ENCODE measurements at regions not wholly inside any gene's neighbourhood (a gene's known extent, or its start where the extent isn't known, plus 50 kb on each side); places are given as distances from the start of the nearest gene placed in this dataset.

- FAIRE-seq (no peak), DNase-seq (ENCODE audit: low read depth, low spot score) (no peak), ATAC-seq (peak; percentile 3)
- WGBS (ENCODE audit: insufficient coverage, insufficient replicate concordance, low lambda C conversion rate, missing lambda C conversion rate): 17% methylated on average over 3 of the region's 3 CpGs
- SMC1A ChIA-PET (ENCODE audit: uncharacterized antibody, unreplicated experiment): interaction anchor here (0.7 to 3.8 kb wide), 14 partner anchors 8 to 315 kb away, joined by 3 to 26 read pairs (median 5); no protein-coding TSS in a partner anchor
- Histone ChIP-seq H3K9me3 (replicated peaks; ENCODE audit: control insufficient read depth, insufficient read depth, low read length) (no peaks in the 10 kb centered on the region; the same call in 2 of the 3 replicates), H3K27me3 (replicated peaks in 1 of 2; ENCODE audit: control insufficient read depth in 2 of 2, insufficient read depth in 2 of 2, low read length in 1 of 2) (no peaks in the 10 kb centered on the region), H3K79me2 (ENCODE audit: control insufficient read depth, insufficient read depth, low read length) (no peaks in the 10 kb centered on the region), H4K20me1 (ENCODE audit: control insufficient read depth, insufficient read depth) (no peaks in the 10 kb centered on the region), H3K4me3 (no peak overlapping the region), H2AFZ (ENCODE audit: control insufficient read depth, low read depth, low read length) (no peak overlapping the region), H3K9ac (ENCODE audit: control insufficient read depth, insufficient read depth, low read length) (no peak overlapping the region), H3K36me3 (ENCODE audit: control insufficient read depth in 2 of 2, insufficient read depth in 2 of 2, low read length in 1 of 2) (no peaks in the 10 kb centered on the region), H3K27ac (ENCODE audit: control insufficient read depth, insufficient read depth) (no peak overlapping the region), H3K4me1 (ENCODE audit: control insufficient read depth, insufficient read depth, low read length) (peaks cover 52% of the 10 kb centered on the region), H3K4me2 (ENCODE audit: control insufficient read depth, insufficient read depth) (peak overlapping the region; percentile 35; the same call in 1 of the 2 replicates)
- CTCF ChIA-PET: interaction anchor here (0.7 to 1.9 kb wide), 5 partner anchors 18 to 315 kb away, joined by 3 to 9 read pairs (median 4); no protein-coding TSS in a partner anchor
- POLR2A ChIA-PET: no interaction called here
- TF ChIP-seq RAD51 (IDR thresholded peaks at IDR 0.05) (no peak), RUNX3 (IDR thresholded peaks at IDR 0.05; ENCODE audit: low read length) (0 out of 2 replicates have a peak, but pooled peaks have one; percentile 8)
- BruUV-seq (replicated peaks): no TSS peak
- RAD21 ChIA-PET (ENCODE audit: unreplicated experiment): interaction anchor here (0.7 to 2.3 kb wide), 7 partner anchors 17 to 153 kb away, joined by 3 to 9 read pairs (median 4); partner anchors contain the start of gene ATP2B1
- intact Hi-C loops (cut with micrococcal nuclease; ENCODE audit: unreplicated experiment): loop anchor here (2.0 to 5.0 kb wide), 2 partner anchors 92 to 316 kb away; no protein-coding TSS in a partner anchor
- in situ Hi-C loops (cut with MboI): loop anchor here (5.0 kb wide), 1 partner anchor 96 kb away; no protein-coding TSS in a partner anchor
These were observed 150.1 kb upstream of the ATP2B1 start for GRCh38 chr12:89858718-89859117.

- peak overlapping the region; percentile 36; the same call in 1 of the 2 replicates for H3K27ac ChIP-seq (ENCODE audit: control insufficient read depth, insufficient read depth)
- no peak overlapping the region for H2AFZ ChIP-seq (ENCODE audit: control insufficient read depth, low read depth, low read length)
- no peaks in the 10 kb centered on the region for H4K20me1 ChIP-seq (ENCODE audit: control insufficient read depth, insufficient read depth)
- no peaks in the 10 kb centered on the region for H3K27me3 ChIP-seq (replicated peaks in 1 of 2; ENCODE audit: control insufficient read depth in 2 of 2, insufficient read depth in 2 of 2, low read length in 1 of 2)
- no peaks in the 10 kb centered on the region for H3K36me3 ChIP-seq (ENCODE audit: control insufficient read depth in 2 of 2, insufficient read depth in 2 of 2, low read length in 1 of 2)
- in situ Hi-C loops (cut with MboI) (loop anchor here (5.0 kb wide), 1 partner anchor 95 kb away; no protein-coding TSS in a partner anchor), intact Hi-C loops (cut with micrococcal nuclease; ENCODE audit: unreplicated experiment) (loop anchor here (1.0 to 5.0 kb wide), 4 partner anchors 32 to 315 kb away; no protein-coding TSS in a partner anchor)
- peaks cover 48% of the 10 kb centered on the region for H3K4me1 ChIP-seq (ENCODE audit: control insufficient read depth, insufficient read depth, low read length)
- DNase-seq (ENCODE audit: low read depth, low spot score) (no peak), ATAC-seq (peak; percentile 57), FAIRE-seq (no peak)
- H3K79me2 ChIP-seq (ENCODE audit: control insufficient read depth, insufficient read depth, low read length): no peaks in the 10 kb centered on the region
- H3K4me3 ChIP-seq: 0 out of 2 replicates have a peak overlapping the region, but pooled peaks have one; percentile 24
- H3K4me2 ChIP-seq (ENCODE audit: control insufficient read depth, insufficient read depth): peak overlapping the region; percentile 67
- H3K9me3 ChIP-seq (replicated peaks; ENCODE audit: control insufficient read depth, insufficient read depth, low read length): no peaks in the 10 kb centered on the region; the same call in 2 of the 3 replicates
- CTCF ChIA-PET: interaction anchor here (0.6 to 3.5 kb wide), 5 partner anchors 23 to 314 kb away, joined by 3 to 9 read pairs (median 4); no protein-coding TSS in a partner anchor
- RAD21 ChIA-PET (ENCODE audit: unreplicated experiment): interaction anchor here (0.7 to 3.8 kb wide), 8 partner anchors 8 to 152 kb away, joined by 3 to 21 read pairs (median 4); no protein-coding TSS in a partner anchor
- 3% methylated on average over 6 of the region's 6 CpGs for WGBS (ENCODE audit: insufficient coverage, insufficient replicate concordance, low lambda C conversion rate, missing lambda C conversion rate)
- no peak overlapping the region for H3K9ac ChIP-seq (ENCODE audit: control insufficient read depth, insufficient read depth, low read length)
- SMC1A ChIA-PET (ENCODE audit: uncharacterized antibody, unreplicated experiment): interaction anchor here (0.5 to 3.8 kb wide), 19 partner anchors 17 to 318 kb away, joined by 3 to 26 read pairs (median 4); partner anchors contain the start of gene ATP2B1
- no TSS peak for BruUV-seq (replicated peaks)
- POLR2A ChIA-PET: interaction anchor here (1.1 to 1.5 kb wide), 2 partner anchors 23 to 162 kb away, joined by 3 read pairs; no protein-coding TSS in a partner anchor
- peak; percentile 93 for TF ChIP-seq EED (IDR thresholded peaks at IDR 0.05; ENCODE audit: low read depth)
- no peak for TF ChIP-seq SIN3A (IDR thresholded peaks at IDR 0.05; ENCODE audit: low read depth, low read length)
- no peak for TF ChIP-seq SUZ12 (IDR thresholded peaks at IDR 0.05; ENCODE audit: unreplicated experiment)
- TF ChIP-seq SPI1 (IDR thresholded peaks at IDR 0.05; ENCODE audit: borderline replicate concordance, insufficient read depth, low read depth, low read length): peak; percentile 90
- peak; percentile 44 for TF ChIP-seq JUNB (IDR thresholded peaks at IDR 0.05)
- peak; percentile 31 to 67; a peak in 2 of 4 replicates for TF ChIP-seq EP300 (IDR thresholded peaks at IDR 0.05; ENCODE audit: borderline replicate concordance in 1 of 2, control insufficient read depth in 1 of 2, low read depth in 2 of 2, low read length in 2 of 2)
- TF ChIP-seq RUNX3 (IDR thresholded peaks at IDR 0.05; ENCODE audit: low read length): peak; percentile 97
- TF ChIP-seq DPF2 (IDR thresholded peaks at IDR 0.05): peak; percentile 82
- TF ChIP-seq TAF1 (IDR thresholded peaks at IDR 0.05; ENCODE audit: borderline replicate concordance, low read depth, low read length): no peak
- TF ChIP-seq ZBTB33 (IDR thresholded peaks at IDR 0.05): no peak
- TF ChIP-seq HCFC1 (IDR thresholded peaks at IDR 0.05; ENCODE audit: low read length): no peak
- TF ChIP-seq ATF7 (IDR thresholded peaks at IDR 0.05; ENCODE audit: low read depth): no peak
These were observed 149.1 kb upstream of the ATP2B1 start for GRCh38 chr12:89857652-89858274.

Measured in GM12878 (cell line).